PC-3 (cell line): ENCODE measurements at regions not wholly inside any gene's neighbourhood (a gene's known extent, or its start where the extent isn't known, plus 50 kb on each side); places are given as distances from the start of the nearest gene placed in this dataset.

Experiments used
- ATAC-seq: fragments of 200-7000 bp; cut with Tn5 transposase; 2 replicates; pipeline ENCODE4 v1.9.1; 2020; ENCODE audit warnings: mild to moderate bottlenecking, moderate library complexity
- BruUV-seq: library from RNA; stranded (reverse); fragments of 400-500 nt; replicated peaks from 2 replicates; lab custom pipeline; 2021; lab: Mats Ljungman, UMichigan
- CTCF ChIA-PET: fragments of 300-600 bp; sonication (Branson Sonifier 250); formaldehyde crosslinking; loops from one replicate; lab custom pipeline; 2022; ENCODE audit warnings: antibody characterized with exemption; lab: Charles Lee
- POLR2A ChIA-PET: fragments of 300-600 bp; sonication (Branson Sonifier 250); formaldehyde crosslinking; loops from one replicate; lab custom pipeline; 2022; ENCODE audit warnings: antibody characterized with exemption; ENCODE audit not compliant: unreplicated experiment; lab: Charles Lee
- DNase-seq: peaks from one replicate; pipeline ENCODE4 v3.0.0-alpha.2; 2015
- H2AFZ ChIP-seq: fragments of 300-600 bp; sonication (generic); 2 replicates; pipeline ENCODE4 v1.6.0; 2016; ENCODE audit warnings: antibody characterized with exemption, low read length
- H3F3A ChIP-seq: fragments of 300-600 bp; sonication (generic); one replicate; pipeline ENCODE4 v1.6.0; 2017; ENCODE audit warnings: antibody characterized with exemption, low read length, control low read depth, mild to moderate bottlenecking; ENCODE audit not compliant: unreplicated experiment
- H3K27ac ChIP-seq: fragments of 300-600 bp; sonication (generic); 2 replicates; pipeline ENCODE4 v1.5.1; 2016; ENCODE audit warnings: mild to moderate bottlenecking, low read length
- H3K27me3 ChIP-seq: fragments of 300-600 bp; sonication (generic); 2 replicates; pipeline ENCODE4 v1.6.1; 2016; ENCODE audit warnings: low read length, mixed read lengths
- H3K36me3 ChIP-seq: fragments of 300-600 bp; sonication (generic); 2 replicates; pipeline ENCODE4 v1.6.1; 2016; ENCODE audit warnings: low read depth, mixed run types, low read length, mixed read lengths
- H3K4me1 ChIP-seq: fragments of 300-600 bp; sonication (generic); 2 replicates; pipeline ENCODE4 v1.5.1; 2016; ENCODE audit warnings: low read length; ENCODE audit not compliant: insufficient read depth
- H3K4me2 ChIP-seq: fragments of 300-600 bp; sonication (generic); 2 replicates; pipeline ENCODE4 v1.6.0; 2016; ENCODE audit warnings: low read length
- H3K4me3 ChIP-seq: fragments of 300-600 bp; sonication (generic); 2 replicates; pipeline ENCODE4 v1.5.1; 2016; ENCODE audit warnings: mild to moderate bottlenecking, low read length, mixed read lengths
- H3K79me2 ChIP-seq: fragments of 300-600 bp; sonication (generic); 2 replicates; pipeline ENCODE4 v1.6.1; 2017; ENCODE audit warnings: low read length, mixed read lengths
- H3K9ac ChIP-seq: fragments of 300-600 bp; sonication (generic); 2 replicates; pipeline ENCODE4 v1.6.0; 2016; ENCODE audit warnings: mild to moderate bottlenecking, low read length
- H3K9me2 ChIP-seq: fragments of 300-600 bp; sonication (generic); replicated peaks from 2 replicates; pipeline ENCODE4 v1.6.1; 2016; ENCODE audit warnings: mixed run types, low read length, mixed read lengths
- H3K9me3 ChIP-seq: fragments of 300-600 bp; sonication (generic); 2 replicates; pipeline ENCODE4 v1.6.1; 2016; ENCODE audit warnings: low read length, mixed read lengths
- H4K20me1 ChIP-seq: fragments of 300-600 bp; sonication (generic); 2 replicates; pipeline ENCODE4 v1.6.1; 2016; ENCODE audit warnings: low read length, mixed read lengths
- EZH2 ChIP-seq: fragments of 300-600 bp; sonication (generic); IDR thresholded peaks from one replicate; pipeline ENCODE4 v1.6.1; 2017; ENCODE audit warnings: antibody characterized with exemption, mild to moderate bottlenecking, low read length; ENCODE audit not compliant: unreplicated experiment
- EZH2phosphoT487 ChIP-seq: fragments of 300-600 bp; sonication (generic); IDR thresholded peaks from 2 replicates; pipeline ENCODE4 v1.6.1; 2018; ENCODE audit warnings: mild to moderate bottlenecking, antibody characterized with exemption, low read length, borderline replicate concordance
- intact Hi-C: fragments of 100-400 bp; cut with micrococcal nuclease; formaldehyde crosslinking; loops from 2 replicates; pipeline ENCODE4 v1.9.0; 2023
- TF ChIP-seq, protein P1 (sequence below): fragments of 300-600 bp; sonication (generic); conservative IDR thresholded peaks from 2 replicates; pipeline ENCODE4 v1.5.1; 2017; ENCODE audit warnings: antibody characterized with exemption, low read depth, mild to moderate bottlenecking, low read length

DNA sequence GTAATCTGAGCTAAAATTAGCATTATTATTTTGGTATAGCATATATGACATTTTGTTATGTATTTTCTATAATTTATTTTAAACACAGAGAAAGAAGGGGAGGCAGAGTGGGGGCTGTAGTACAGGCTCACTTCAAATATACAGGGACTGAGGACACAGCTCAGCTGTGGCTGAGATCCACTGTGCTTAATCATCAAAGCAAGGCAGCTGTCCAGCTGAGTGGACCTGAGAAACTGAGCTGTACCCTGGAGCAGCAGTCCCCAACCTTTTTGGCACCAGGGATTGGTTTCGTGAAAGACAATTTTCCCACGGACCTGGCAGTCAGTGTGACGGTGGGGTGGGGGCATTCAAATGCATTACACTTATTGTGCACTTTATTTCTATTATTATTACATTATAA, 687.2 kb downstream of the RNF144A start:
- Histone ChIP-seq H4K20me1 (no peaks in the 10 kb centered on the region), H3K36me3 (no peaks in the 10 kb centered on the region), H3K9me2 (no peaks in the 10 kb centered on the region), H3K9ac (no peak overlapping the region), H3K79me2 (no peaks in the 10 kb centered on the region), H3K9me3 (no peaks in the 10 kb centered on the region), H3F3A (no peaks in the 10 kb centered on the region), H2AFZ (no peak overlapping the region), H3K4me3 (no peak overlapping the region), H3K4me2 (no peak overlapping the region), H3K4me1 (peaks cover 7% of the 10 kb centered on the region; the same call in 1 of the 2 replicates), H3K27ac (peak overlapping the region; percentile 51), H3K27me3 (no peaks in the 10 kb centered on the region)
- TF ChIP-seq, protein P1, sequence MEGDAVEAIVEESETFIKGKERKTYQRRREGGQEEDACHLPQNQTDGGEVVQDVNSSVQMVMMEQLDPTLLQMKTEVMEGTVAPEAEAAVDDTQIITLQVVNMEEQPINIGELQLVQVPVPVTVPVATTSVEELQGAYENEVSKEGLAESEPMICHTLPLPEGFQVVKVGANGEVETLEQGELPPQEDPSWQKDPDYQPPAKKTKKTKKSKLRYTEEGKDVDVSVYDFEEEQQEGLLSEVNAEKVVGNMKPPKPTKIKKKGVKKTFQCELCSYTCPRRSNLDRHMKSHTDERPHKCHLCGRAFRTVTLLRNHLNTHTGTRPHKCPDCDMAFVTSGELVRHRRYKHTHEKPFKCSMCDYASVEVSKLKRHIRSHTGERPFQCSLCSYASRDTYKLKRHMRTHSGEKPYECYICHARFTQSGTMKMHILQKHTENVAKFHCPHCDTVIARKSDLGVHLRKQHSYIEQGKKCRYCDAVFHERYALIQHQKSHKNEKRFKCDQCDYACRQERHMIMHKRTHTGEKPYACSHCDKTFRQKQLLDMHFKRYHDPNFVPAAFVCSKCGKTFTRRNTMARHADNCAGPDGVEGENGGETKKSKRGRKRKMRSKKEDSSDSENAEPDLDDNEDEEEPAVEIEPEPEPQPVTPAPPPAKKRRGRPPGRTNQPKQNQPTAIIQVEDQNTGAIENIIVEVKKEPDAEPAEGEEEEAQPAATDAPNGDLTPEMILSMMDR, result no peak
- TF ChIP-seq EZH2phosphoT487 (no peak), EZH2 (no peak)
- intact Hi-C loops, result no loop called here
- BruUV-seq, result no TSS peak
- POLR2A ChIA-PET, result interaction anchor here (0.7 kb wide), 1 partner anchor 1282 kb away, joined by 3 read pairs; no protein-coding TSS in a partner anchor
- peak; percentile 44 for DNase-seq
- ATAC-seq, result peak; percentile 90
- CTCF ChIA-PET, result no interaction called here

DNA sequence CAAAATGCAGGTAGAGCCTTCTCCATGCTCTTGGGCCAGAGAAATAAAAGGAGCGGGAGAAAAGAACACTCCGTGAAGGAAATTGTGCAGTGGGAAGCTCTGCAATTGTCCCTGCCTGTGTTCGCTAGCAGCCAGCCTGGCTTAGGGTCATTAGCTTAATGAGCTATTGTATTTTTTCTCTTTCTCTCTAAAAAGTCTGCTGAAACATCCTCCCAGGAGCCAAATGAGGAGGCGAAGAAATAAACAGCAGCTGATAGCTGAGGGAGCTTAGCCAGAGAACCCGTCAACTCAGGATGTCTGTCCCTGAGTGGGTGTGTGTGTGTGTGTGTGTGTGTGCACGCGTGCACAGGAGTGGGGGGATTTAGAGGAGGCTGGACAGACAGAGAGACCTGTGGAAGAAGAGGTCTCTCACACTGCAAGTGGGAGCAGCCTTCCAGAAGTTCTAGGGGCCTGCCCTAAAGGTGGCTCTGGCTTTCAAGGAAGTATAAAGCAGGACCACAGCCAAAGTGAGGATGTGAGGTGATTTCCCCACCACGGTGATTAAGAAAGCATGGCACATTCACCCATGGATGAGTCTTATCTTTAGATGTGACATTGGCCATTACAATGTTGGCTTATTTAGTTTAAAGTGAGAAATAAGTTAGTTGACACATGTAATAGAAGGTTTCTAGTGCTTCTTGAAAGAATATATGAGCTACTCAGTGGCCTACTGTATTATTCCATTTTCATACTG, 690.4 kb downstream of the RNF144A start:
- BruUV-seq, result no TSS peak
- Histone ChIP-seq H4K20me1 (no peaks in the 10 kb centered on the region), H3K9me3 (no peaks in the 10 kb centered on the region), H3F3A (no peaks in the 10 kb centered on the region), H3K27ac (no peak overlapping the region), H3K79me2 (no peaks in the 10 kb centered on the region), H3K27me3 (no peaks in the 10 kb centered on the region), H2AFZ (no peak overlapping the region), H3K9me2 (no peaks in the 10 kb centered on the region), H3K4me1 (peaks cover 3% of the 10 kb centered on the region), H3K9ac (no peak overlapping the region), H3K4me2 (no peak overlapping the region), H3K36me3 (no peaks in the 10 kb centered on the region), H3K4me3 (no peak overlapping the region)
- ChIA-PET POLR2A (no interaction called here), CTCF (no interaction called here)
- intact Hi-C loops, result no loop called here
- ATAC-seq (no peak), DNase-seq (no peak)
- TF ChIP-seq EZH2phosphoT487 (no peak), EZH2 (no peak)
- TF ChIP-seq, protein P1, result no peak

DNA sequence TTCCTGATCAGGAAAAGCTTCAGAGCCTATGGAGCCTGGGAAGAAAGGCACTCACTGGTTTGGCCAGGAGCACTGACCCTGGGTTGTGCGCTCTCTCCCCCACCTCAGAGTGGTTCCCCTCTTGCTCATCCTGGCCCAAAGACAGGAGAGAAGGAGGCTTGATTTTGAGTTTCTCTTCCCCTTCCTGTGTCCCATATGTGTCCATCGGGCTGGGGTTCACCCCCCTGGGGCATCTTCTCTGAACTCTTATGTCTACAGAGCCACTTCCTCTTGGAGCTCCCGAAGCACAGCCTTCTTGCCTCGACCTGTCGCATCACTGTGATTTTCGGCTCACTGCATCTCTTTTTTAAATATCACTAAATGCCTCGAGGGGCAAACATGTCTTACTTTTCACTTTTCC, 692.3 kb downstream of the RNF144A start:
- no peak for DNase-seq
- Histone ChIP-seq H3K4me2 (no peak overlapping the region), H3K27me3 (no peaks in the 10 kb centered on the region), H3K4me1 (peaks cover 6% of the 10 kb centered on the region), H3K4me3 (no peak overlapping the region), H3K36me3 (no peaks in the 10 kb centered on the region), H3K79me2 (no peaks in the 10 kb centered on the region), H3K9ac (no peak overlapping the region), H3F3A (no peaks in the 10 kb centered on the region), H3K9me2 (no peaks in the 10 kb centered on the region), H4K20me1 (no peaks in the 10 kb centered on the region), H3K9me3 (no peaks in the 10 kb centered on the region), H2AFZ (no peak overlapping the region), H3K27ac (no peak overlapping the region)
- intact Hi-C loops, result no loop called here
- TF ChIP-seq, protein P1, result no peak
- TF ChIP-seq EZH2phosphoT487 (no peak), EZH2 (no peak)
- POLR2A ChIA-PET, result no interaction called here
- CTCF ChIA-PET, result no interaction called here
- no TSS peak for BruUV-seq
- ATAC-seq, result no peak
